ENCODE measurements at regions not wholly inside any gene's neighbourhood (a gene's known extent, or its start where the extent isn't known, plus 50 kb on each side); places are given as distances from the start of the nearest gene placed in this dataset.

DNA sequence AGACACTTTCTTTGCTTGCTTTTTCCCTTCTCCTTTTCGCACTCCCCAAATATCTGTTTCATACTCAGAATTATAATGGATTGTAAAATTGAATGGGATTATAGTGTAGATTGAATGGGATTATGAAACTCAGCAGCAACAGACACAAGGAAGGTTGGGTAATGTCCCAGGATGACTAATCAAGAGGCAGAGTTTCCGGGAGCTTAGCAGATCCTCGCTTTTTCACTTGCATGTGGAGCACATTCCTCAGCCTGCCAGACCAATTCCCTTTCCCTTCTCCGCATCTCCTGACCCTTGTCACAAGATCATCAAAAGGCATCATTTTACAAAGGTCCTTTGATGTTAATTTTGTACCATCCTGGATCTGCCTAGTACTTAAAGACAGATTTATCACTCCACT, 55.1 kb upstream of the SLC1A1 start:
- no peak for TF ChIP-seq ZFX (IDR thresholded peaks at IDR 0.05)
- TF ChIP-seq, protein P1, sequence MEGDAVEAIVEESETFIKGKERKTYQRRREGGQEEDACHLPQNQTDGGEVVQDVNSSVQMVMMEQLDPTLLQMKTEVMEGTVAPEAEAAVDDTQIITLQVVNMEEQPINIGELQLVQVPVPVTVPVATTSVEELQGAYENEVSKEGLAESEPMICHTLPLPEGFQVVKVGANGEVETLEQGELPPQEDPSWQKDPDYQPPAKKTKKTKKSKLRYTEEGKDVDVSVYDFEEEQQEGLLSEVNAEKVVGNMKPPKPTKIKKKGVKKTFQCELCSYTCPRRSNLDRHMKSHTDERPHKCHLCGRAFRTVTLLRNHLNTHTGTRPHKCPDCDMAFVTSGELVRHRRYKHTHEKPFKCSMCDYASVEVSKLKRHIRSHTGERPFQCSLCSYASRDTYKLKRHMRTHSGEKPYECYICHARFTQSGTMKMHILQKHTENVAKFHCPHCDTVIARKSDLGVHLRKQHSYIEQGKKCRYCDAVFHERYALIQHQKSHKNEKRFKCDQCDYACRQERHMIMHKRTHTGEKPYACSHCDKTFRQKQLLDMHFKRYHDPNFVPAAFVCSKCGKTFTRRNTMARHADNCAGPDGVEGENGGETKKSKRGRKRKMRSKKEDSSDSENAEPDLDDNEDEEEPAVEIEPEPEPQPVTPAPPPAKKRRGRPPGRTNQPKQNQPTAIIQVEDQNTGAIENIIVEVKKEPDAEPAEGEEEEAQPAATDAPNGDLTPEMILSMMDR (conservative IDR thresholded peaks at IDR 0.05): no peak
- H3K27ac ChIP-seq: no peak overlapping the region

DNA sequence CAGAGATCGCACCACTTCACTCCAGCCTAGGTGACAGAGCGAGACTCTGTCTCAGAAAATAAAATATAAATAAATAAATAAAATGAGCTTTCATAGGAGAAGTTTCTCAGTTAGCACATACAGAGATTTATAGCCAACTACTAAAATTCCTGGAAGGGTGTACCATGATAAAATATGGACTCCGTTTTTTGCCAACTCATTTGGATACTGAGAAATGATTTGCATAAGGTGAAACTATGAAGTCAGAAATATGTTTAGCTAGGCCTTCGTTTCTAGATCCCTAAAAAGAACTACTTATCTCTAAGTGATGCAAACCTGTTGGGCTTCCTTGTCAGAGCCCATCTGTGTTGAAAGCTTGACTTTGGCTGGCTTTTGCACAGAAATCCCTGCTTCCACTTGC, 56.9 kb upstream of the SLC1A1 start:
- no peak overlapping the region for H3K27ac ChIP-seq
- TF ChIP-seq, protein P1 (conservative IDR thresholded peaks at IDR 0.05): no peak

DNA sequence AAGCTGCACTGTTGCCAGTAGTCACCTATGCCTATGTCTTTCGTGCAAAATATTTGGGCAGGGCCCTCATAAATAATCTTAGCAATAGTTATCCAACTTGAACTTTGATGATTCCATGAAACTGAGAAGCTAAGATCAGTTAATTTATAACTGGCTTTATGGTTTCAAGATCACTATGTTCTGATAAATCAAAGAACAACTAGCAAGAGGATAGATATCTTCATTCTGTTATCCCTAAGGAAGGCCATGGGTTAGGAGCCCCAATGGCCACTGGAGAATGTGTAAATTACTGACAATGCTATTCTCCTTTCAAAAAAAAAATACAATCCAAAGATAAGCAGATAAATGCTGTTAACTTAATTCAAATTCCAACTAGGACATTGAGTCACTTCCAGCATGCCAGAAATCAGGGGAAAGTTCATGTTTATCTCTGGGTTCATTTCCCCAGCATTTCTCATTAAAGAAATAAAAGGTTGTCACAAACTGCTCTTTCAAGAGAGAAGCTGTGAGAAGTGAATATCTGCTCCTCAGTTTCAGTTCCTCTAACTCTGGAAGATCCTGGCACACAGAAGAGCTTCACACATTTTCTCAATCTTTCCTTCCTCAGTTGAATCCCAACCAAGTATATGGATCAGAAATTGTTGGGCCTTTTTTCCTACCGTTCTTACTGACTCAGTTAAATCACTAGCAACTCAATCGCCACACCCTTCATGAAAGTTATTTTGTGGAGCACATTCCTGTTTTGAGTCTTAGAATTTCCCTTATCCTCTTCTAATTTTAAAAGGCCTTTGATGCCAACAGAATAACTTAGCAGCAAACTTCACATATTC, 59.6 kb upstream of the SLC1A1 start:
- H3K27ac ChIP-seq: no peak overlapping the region
- TF ChIP-seq, protein P1 (conservative IDR thresholded peaks at IDR 0.05): no peak
- no peak for TF ChIP-seq ZFX (IDR thresholded peaks at IDR 0.05)

DNA sequence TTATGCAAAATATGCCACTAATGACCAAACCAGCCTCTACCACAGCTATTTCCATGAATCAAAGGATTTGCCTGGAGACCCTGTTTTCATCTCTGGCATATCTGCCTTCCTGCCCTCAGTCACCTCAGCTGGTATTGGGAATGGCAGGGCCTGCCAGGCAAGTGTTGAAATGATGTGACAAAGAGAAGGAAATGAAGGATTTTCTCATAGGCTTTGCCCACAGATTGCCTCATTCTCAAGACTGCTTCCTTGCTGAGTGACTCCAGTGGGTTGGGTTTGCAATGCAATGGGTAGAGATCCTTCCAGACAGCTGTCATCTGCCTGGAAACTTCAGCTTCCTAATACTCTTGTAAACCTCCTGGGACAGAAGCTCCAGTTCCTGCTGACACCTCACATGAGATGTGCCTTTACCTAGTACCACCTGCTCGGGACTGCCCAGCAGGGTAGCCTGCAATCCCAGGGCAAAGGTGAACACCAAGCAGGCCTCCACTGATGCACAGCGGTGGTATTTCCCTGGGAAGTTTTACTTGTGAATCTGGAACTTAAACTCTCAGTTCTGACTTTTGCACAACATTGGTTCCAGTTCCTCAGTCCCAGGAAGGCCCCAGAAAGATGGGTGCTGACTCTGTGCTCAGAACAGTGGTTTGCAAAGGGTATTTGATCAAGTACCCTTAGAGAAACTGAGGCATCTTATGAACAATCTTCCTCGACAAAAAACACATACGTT, 64.8 kb upstream of the SLC1A1 start:
- no peak for TF ChIP-seq ZFX (IDR thresholded peaks at IDR 0.05)
- TF ChIP-seq, protein P1 (conservative IDR thresholded peaks at IDR 0.05): no peak
- H3K27ac ChIP-seq: no peak overlapping the region; the same call in 1 of the 2 replicates

DNA sequence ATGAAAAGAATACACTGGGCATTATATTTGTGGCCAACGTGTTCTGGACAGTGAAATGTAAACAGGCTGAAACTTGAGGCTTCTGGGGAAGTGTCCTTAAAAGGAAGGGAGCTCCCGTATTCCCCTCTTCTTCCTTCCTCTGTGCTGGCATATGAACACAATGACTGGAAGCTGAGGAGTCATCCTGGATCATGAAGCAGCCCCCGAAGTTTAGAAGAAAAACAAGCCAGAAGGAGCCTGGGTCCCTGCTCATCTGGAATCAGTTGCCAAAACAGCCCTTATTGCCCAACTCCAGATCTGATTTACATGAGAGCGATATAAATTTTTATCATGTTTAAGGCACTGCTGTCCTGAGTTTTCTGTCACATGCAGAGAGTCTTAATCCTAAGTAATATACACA, 65.4 kb upstream of the SLC1A1 start:
- TF ChIP-seq, protein P1 (conservative IDR thresholded peaks at IDR 0.05): no peak
- TF ChIP-seq ZFX (IDR thresholded peaks at IDR 0.05): no peak
- H3K27ac ChIP-seq: no peak overlapping the region; the same call in 1 of the 2 replicates

DNA sequence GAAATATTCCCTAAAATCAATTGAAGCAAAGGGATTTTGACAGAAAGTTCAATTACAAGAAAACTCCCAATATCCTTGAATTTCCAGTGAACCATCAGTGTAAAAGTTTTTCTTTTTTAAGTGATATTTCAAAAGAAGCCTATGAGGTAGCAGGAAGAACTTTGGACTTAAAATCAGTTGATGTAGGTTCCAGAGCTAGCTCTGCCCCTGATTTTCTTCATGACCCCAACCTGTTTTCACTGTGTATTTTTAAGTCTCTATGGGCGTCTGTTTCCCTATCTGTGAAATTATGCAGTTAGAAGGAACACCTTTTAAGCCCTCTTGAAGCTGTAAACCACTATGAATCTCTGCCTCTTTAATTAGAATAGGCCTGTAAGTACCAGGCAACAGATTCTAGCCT, 66.2 kb upstream of the SLC1A1 start:
- no peak overlapping the region for H3K27ac ChIP-seq
- no peak for TF ChIP-seq ZFX (IDR thresholded peaks at IDR 0.05)
- TF ChIP-seq, protein P1 (conservative IDR thresholded peaks at IDR 0.05): no peak

DNA sequence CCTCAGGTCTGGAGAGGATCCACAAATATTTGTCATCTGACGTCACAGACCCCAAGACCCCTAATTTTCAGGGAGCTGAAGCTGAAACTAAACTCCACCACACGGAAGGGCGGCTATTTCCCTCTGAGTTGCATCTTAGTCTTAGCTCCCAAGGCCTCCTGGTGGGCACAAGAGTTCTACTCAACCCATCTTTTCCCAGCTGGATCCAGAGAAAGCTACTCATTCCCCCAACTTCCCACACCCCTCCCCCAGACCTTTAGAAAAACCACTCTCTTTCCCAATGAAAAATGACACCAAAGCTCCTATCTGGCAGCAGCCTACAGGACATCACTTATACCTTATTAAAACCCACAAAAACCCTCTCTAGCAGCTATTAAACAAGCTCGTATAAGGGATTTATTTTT, 67.1 kb upstream of the SLC1A1 start:
- TF ChIP-seq, protein P1 (conservative IDR thresholded peaks at IDR 0.05): no peak
- TF ChIP-seq ZFX (IDR thresholded peaks at IDR 0.05): no peak
- H3K27ac ChIP-seq: peak overlapping the region; percentile 37
